ENCODE measurements at regions not wholly inside any gene's neighbourhood (a gene's known extent, or its start where the extent isn't known, plus 50 kb on each side); places are given as distances from the start of the nearest gene placed in this dataset.

DNA sequence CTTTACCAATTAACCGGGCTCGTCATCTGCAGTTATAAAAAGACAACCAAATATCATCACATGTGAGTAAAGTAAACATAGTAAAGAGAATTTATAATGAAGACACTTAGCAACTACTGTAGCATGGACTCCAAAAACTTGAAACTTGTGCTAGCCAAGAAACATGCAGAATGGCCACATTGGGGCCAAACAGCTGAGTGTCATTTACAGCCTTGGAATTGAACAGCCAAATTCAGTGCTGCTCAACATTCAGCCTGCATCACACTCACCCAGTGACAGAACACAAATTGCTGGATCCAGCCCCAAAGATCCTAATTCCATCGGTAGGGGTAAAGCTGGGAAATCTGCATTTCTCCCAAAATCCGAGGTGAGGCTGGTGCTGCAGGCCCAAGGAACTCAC, 224.8 kb upstream of the GYPC start:
- DNase-seq (no peak), ATAC-seq (no peak)
- H3K27ac ChIP-seq: no peak overlapping the region
- peaks cover 0 to 3% (median 0%) of the 10 kb centered on the region in 7 donors for H3K27me3 ChIP-seq
- H3K4me1 ChIP-seq: no peaks in the 10 kb centered on the region
- H3K36me3 ChIP-seq: no peaks in the 10 kb centered on the region
- peaks cover 0 to 3% (median 0%) of the 10 kb centered on the region in 11 donors for H3K9me3 ChIP-seq
- 90 to 95% methylated on average over 4 of the region's 4 CpGs for WGBS, 2 donors
- intact Hi-C loops (cut with DNase I): no loop called here
- TF ChIP-seq CTCF (IDR thresholded peaks at IDR 0.05): no peak
- H3K4me3 ChIP-seq: no peak overlapping the region

GRCh38 chr2:126436411-126436810, 219.5 kb upstream of the GYPC start:
- Histone ChIP-seq H3K27me3 (peaks cover 0 to 3% (median 0%) of the 10 kb centered on the region in 7 donors), H3K27ac (no peak overlapping the region), H3K36me3 (no peaks in the 10 kb centered on the region), H3K9me3 (no peaks in the 10 kb centered on the region), H3K4me3 (no peak overlapping the region), H3K4me1 (no peaks in the 10 kb centered on the region)
- intact Hi-C loops (cut with DNase I): no loop called here
- TF ChIP-seq CTCF (IDR thresholded peaks at IDR 0.05): no peak
- no peak for DNase-seq
- ATAC-seq: no peak
- WGBS, 2 donors: 34 to 49% methylated on average over 1 of the region's 1 CpG

- H3K9me3 ChIP-seq: no peaks in the 10 kb centered on the region
- peaks cover 0 to 3% (median 0%) of the 10 kb centered on the region in 7 donors for H3K27me3 ChIP-seq
- intact Hi-C loops (cut with DNase I): no loop called here
- DNase-seq (no peak), ATAC-seq (no peak)
- no peaks in the 10 kb centered on the region for H3K4me1 ChIP-seq
- 88 to 92% methylated on average over 6 of the region's 6 CpGs for WGBS, 2 donors
- H3K36me3 ChIP-seq: no peaks in the 10 kb centered on the region
- H3K4me3 ChIP-seq: no peak overlapping the region
- TF ChIP-seq CTCF (IDR thresholded peaks at IDR 0.05): no peak
- no peak overlapping the region for H3K27ac ChIP-seq
Observed at GRCh38 chr2:126437016-126437415, 218.9 kb upstream of the GYPC start.

GRCh38 chr2:126444512-126444911, 211.4 kb upstream of the GYPC start:
- Histone ChIP-seq H3K4me3 (no peak overlapping the region), H3K36me3 (no peaks in the 10 kb centered on the region), H3K27me3 (no peaks in the 10 kb centered on the region), H3K27ac (no peak overlapping the region), H3K4me1 (no peaks in the 10 kb centered on the region), H3K9me3 (no peaks in the 10 kb centered on the region)
- 67 to 81% methylated on average over 1 of the region's 1 CpG for WGBS, 2 donors
- ATAC-seq: peak in 1 of 8 donors; percentile 39
- intact Hi-C loops (cut with DNase I): no loop called here
- DNase-seq: no peak
- TF ChIP-seq CTCF (IDR thresholded peaks at IDR 0.05): no peak
